ENCODE measurements at regions not wholly inside any gene's neighbourhood (a gene's known extent, or its start where the extent isn't known, plus 50 kb on each side); places are given as distances from the start of the nearest gene placed in this dataset.
"Not testable (repeated sequence)": the region's sequence is repeated elsewhere in the genome, so short reads cannot be mapped to it uniquely, and the experiment has no call there.

GRCh38 chr10:31219306-31219705 is 99.7 kb upstream of the ZEB1 start:
- no peak overlapping the region for H3K4me3 ChIP-seq (ENCODE audit: low read depth, low read length)
- no peak for DNase-seq (ENCODE audit: low read depth, low spot score)
- in situ Hi-C loops (cut with HindIII; ENCODE audit: low sequenced_read_pairs): no loop called here
- TF ChIP-seq, protein P1, sequence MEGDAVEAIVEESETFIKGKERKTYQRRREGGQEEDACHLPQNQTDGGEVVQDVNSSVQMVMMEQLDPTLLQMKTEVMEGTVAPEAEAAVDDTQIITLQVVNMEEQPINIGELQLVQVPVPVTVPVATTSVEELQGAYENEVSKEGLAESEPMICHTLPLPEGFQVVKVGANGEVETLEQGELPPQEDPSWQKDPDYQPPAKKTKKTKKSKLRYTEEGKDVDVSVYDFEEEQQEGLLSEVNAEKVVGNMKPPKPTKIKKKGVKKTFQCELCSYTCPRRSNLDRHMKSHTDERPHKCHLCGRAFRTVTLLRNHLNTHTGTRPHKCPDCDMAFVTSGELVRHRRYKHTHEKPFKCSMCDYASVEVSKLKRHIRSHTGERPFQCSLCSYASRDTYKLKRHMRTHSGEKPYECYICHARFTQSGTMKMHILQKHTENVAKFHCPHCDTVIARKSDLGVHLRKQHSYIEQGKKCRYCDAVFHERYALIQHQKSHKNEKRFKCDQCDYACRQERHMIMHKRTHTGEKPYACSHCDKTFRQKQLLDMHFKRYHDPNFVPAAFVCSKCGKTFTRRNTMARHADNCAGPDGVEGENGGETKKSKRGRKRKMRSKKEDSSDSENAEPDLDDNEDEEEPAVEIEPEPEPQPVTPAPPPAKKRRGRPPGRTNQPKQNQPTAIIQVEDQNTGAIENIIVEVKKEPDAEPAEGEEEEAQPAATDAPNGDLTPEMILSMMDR (IDR thresholded peaks at IDR 0.05; ENCODE audit: low read depth, low read length): no peak

DNA sequence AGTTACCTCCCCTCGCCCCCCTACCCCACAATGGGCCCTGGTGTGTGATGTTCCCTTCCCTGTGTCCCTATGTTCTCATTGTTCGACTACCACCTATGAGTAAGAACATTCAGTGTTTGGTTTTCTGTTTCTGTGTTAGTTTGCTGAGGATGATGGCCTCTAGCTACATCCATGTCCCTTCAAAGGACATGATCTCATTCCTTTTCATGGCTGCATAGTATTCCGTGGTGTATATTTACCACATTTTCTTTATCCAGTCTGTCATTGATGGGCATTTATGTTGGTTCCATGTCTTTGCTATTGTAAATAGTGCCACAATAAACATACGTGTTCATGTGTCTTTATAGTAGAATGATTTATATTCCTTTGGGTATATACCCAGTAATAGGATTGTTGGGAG is 90.2 kb upstream of the ZEB1 start:
- in situ Hi-C loops (cut with HindIII; ENCODE audit: low sequenced_read_pairs); H3K4me3 ChIP-seq (ENCODE audit: low read depth, low read length); DNase-seq (ENCODE audit: low read depth, low spot score): not testable (repeated sequence)

DNA sequence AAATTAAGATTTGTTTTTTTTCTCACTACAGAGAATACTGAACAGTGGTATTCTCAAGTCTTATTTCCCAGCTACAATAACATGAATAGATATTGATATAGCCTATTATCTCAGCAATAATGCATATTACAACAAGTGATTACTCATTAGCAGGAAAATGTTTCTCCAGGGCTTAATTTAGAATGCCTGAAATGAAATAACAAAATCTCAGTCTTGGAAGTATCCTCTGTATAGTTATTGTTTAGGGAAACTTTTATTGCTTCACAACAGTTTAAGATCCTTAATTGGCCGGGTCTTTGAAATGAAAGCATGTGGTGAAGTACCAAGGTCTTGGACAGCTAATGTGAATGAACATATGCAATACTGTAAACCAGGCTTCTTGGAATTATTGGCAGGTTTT is 79.1 kb upstream of the ZEB1 start:
- no peak for DNase-seq (ENCODE audit: low read depth, low spot score)
- in situ Hi-C loops (cut with HindIII; ENCODE audit: low sequenced_read_pairs): no loop called here
- TF ChIP-seq, protein P1 (IDR thresholded peaks at IDR 0.05; ENCODE audit: low read depth, low read length): no peak
- no peak overlapping the region for H3K4me3 ChIP-seq (ENCODE audit: low read depth, low read length)

GRCh38 chr10:31242902-31243301 is 76.1 kb upstream of the ZEB1 start:
- H3K4me3 ChIP-seq (ENCODE audit: low read depth, low read length): no peak overlapping the region
- in situ Hi-C loops (cut with HindIII; ENCODE audit: low sequenced_read_pairs): no loop called here
- DNase-seq (ENCODE audit: low read depth, low spot score): peak; percentile 95
- TF ChIP-seq, protein P1 (IDR thresholded peaks at IDR 0.05; ENCODE audit: low read depth, low read length): no peak

GRCh38 chr10:31251118-31251517 is 67.9 kb upstream of the ZEB1 start:
- in situ Hi-C loops (cut with HindIII; ENCODE audit: low sequenced_read_pairs); H3K4me3 ChIP-seq (ENCODE audit: low read depth, low read length); DNase-seq (ENCODE audit: low read depth, low spot score): not testable (repeated sequence)

DNA sequence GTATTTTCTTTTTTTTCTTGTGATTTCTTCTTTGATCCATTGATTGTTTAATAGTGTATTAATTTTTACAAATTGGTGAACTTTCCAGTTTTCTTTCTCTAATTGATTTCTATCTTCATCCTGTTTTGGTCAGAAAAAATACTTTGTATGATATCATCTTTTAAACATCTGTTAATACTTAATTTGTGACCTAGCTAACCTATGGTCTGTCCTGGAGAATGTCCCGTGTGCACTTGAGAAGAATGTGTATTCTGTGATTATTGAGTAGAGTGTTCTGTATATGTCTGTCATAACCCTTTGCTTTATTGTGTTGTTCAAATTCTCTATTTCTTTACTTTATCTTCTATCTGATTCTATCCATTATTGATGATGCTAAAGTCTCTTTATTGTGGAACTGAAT is 65.8 kb upstream of the ZEB1 start:
- no peak overlapping the region for H3K4me3 ChIP-seq (ENCODE audit: low read depth, low read length)
- TF ChIP-seq, protein P1 (IDR thresholded peaks at IDR 0.05; ENCODE audit: low read depth, low read length): no peak
- DNase-seq (ENCODE audit: low read depth, low spot score): no peak
- in situ Hi-C loops (cut with HindIII; ENCODE audit: low sequenced_read_pairs): no loop called here

DNA sequence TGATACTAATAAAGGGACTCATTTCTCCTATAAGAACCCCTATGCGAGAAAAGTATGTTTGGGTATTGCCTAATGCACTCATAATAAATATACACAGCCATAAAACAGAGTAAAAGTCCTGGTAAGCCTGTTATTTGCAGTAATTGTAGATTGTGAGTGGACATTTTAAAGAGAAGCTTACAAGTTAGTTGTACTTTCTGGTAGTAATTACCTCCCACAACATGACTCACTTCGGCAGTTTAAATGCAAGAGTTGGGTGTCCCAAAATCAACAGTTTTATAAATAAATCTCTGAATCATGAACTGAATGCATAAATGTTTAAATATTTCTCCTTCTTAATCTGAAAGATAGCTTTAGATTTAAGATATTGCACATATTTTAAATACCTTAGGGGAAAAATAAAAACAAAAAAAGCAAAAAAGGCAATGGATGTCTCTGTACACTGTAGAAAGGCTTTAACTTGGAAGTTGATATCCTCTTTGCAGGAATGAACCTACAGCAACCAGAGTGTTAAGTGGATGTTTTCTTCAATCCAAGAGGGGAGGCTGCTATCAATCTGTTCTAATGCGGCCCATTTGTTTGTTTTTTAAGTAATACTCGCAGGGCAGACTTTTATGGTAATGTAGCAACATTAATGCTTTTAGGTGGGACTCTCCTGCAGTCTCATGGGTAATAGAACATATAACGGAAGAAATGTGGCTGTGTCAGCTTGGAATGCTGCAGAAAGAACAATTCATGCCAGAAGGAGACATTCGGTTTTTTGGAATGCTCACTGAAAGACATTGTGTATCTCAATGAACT is 57.3 kb upstream of the ZEB1 start:
- no peak overlapping the region for H3K4me3 ChIP-seq (ENCODE audit: low read depth, low read length)
- TF ChIP-seq, protein P1 (IDR thresholded peaks at IDR 0.05; ENCODE audit: low read depth, low read length): no peak
- in situ Hi-C loops (cut with HindIII; ENCODE audit: low sequenced_read_pairs): no loop called here
- DNase-seq (ENCODE audit: low read depth, low spot score): peak; percentile 87

Measured in astrocyte of the spinal cord (primary cell).